ENCODE measurements at regions not wholly inside any gene's neighbourhood (a gene's known extent, or its start where the extent isn't known, plus 50 kb on each side); places are given as distances from the start of the nearest gene placed in this dataset.

- peak; percentile 97 for FAIRE-seq
- DNase-seq (ENCODE audit: insufficient read length, low spot score) = peak; percentile 65
Measured at GRCh38 chr4:24419181-24420034, 164.9 kb downstream of the DHX15 start.

DNA sequence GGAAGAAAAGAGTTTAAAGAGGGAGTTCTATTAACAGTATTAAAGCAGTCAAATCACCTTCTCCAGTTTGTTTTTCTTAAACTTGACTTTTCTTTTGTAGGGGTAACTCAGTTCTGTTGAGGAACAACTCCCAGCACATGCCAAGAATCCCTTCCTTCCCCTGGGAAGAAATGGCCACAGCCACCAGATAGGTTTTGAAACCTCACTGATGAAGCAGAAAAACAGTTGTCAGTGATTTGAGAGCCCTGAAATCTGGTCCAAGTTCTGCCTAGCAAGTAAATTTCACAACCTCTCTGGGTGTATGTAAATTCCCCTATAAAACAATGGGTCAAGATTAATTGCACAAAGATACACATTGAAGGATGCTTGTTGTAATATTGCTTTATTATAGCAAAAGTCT, 167.1 kb downstream of the DHX15 start:
- FAIRE-seq (no peak), DNase-seq (ENCODE audit: insufficient read length, low spot score) (no peak)

DNA sequence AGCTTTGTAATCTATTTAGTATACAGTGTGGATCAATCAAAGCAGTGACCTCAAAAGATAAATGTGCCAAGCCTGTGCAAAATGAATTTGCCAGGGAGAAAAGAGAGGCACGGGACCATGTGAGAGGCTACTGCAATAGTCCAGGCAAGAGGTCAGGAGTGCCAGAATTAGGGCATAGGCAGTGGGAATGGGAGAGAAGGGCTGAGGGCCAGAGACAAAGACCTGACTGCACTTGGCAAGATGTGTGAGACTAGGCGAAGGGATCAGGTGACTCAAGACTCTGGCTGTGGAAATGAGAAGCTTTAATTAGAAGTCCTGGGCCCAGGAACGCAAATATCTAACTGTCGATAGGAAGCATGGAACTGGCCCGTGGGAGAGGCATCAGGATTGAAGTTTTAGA, 168.1 kb downstream of the DHX15 start:
- no peak for DNase-seq (ENCODE audit: insufficient read length, low spot score)
- no peak for FAIRE-seq

DNA sequence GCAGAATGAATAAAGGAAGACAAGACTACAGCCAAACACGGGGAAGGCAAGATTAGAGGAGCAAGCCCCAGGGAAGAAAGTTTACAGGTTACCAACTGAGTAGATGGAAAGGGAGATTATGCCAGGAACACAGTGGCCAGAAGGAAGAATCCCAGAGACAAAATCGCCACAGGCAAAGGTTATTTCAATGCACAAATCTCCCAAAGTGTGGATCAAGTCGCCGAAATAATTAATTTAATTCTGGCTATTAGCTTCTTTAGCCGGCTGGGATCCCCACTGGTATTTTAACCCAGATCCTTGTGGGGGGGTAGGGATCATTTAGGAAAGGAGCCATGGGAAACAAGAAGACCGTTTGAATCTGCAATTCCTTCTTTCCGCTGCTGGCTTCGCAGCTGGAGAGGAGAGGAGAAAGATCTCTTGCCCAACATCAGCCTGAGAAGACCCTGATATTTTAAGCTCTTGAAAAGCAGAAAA, 171.0 kb downstream of the DHX15 start:
- FAIRE-seq = no peak
- no peak for DNase-seq (ENCODE audit: insufficient read length, low spot score)

GRCh38 chr4:24411806-24412205, 172.5 kb downstream of the DHX15 start:
- no peak for FAIRE-seq

GRCh38 chr4:24411299-24411698, 173.1 kb downstream of the DHX15 start:
- DNase-seq (ENCODE audit: insufficient read length, low spot score) (no peak), FAIRE-seq (no peak)

More at GRCh38 chr4:24411806-24412205, 172.5 kb downstream of the DHX15 start:
- DNase-seq (ENCODE audit: insufficient read length, low spot score) = no peak

GRCh38 chr4:24408640-24409039, 175.7 kb downstream of the DHX15 start:
- DNase-seq (ENCODE audit: insufficient read length, low spot score) (no peak), FAIRE-seq (no peak)

- DNase-seq (ENCODE audit: insufficient read length, low spot score) (no peak), FAIRE-seq (no peak)
Measured at GRCh38 chr4:24405926-24406325, 178.4 kb downstream of the DHX15 start.

- DNase-seq (ENCODE audit: insufficient read length, low spot score) (no peak), FAIRE-seq (no peak)
Measured at GRCh38 chr4:24405341-24405740, 179.0 kb downstream of the DHX15 start.

- no peak for FAIRE-seq
- no peak for DNase-seq (ENCODE audit: insufficient read length, low spot score)
Measured at GRCh38 chr4:24404281-24404680, 180.1 kb downstream of the DHX15 start.

- DNase-seq (ENCODE audit: insufficient read length, low spot score) (no peak), FAIRE-seq (no peak)
Measured at GRCh38 chr4:24403265-24403664, 181.1 kb downstream of the DHX15 start.

- no peak for FAIRE-seq
- no peak for DNase-seq (ENCODE audit: insufficient read length, low spot score)
Measured at GRCh38 chr4:24400537-24400936, 183.8 kb downstream of the DHX15 start.

- no peak for FAIRE-seq
- DNase-seq (ENCODE audit: insufficient read length, low spot score) = no peak
Measured at GRCh38 chr4:24396988-24397387, 187.4 kb downstream of the DHX15 start.

DNA sequence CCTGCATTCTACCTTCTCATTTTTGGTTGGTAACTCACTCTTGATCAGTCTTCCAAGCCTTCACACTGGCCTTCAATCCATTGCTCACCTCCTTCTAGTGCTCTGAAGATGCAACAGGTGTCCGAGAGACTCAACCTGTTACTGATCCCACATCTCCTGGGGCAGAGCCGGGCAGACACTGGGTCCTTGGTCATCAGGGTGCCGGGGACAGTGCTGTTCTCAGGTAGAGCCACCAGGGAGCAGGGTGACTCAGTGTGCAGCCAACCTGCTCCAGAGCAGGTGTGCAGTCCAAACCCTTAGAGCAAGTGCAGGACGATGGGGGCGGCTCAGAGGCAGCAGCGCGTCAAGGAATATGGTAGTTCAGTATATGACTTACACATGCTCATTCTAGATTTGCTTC, 188.4 kb downstream of the DHX15 start:
- no peak for DNase-seq (ENCODE audit: insufficient read length, low spot score)
- FAIRE-seq = no peak

- no peak for FAIRE-seq
- no peak for DNase-seq (ENCODE audit: insufficient read length, low spot score)
Measured at GRCh38 chr4:24394041-24394440, 190.3 kb downstream of the DHX15 start.

- DNase-seq (ENCODE audit: insufficient read length, low spot score) (no peak), FAIRE-seq (no peak)
Measured at GRCh38 chr4:24392613-24393012, 191.7 kb downstream of the DHX15 start.

DNA sequence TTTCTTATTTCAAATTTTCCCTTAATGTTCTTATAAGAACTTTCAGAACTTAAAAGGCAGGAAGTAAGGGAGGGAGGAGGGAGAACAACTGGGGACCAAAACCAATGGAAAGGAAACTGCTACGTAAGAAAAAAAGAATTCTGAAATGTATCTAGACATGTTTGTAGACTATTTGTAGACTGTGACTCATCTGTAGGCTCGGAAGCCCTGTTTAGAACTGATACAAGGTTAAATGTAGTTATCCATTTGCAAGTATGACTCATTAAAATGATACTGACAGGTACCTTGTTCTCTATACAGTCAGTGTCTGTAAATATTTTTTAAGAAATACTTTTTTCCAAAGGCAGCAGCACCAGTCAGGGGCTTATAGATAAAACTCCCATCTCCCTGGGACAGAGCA, 202.0 kb downstream of the DHX15 start:
- DNase-seq (ENCODE audit: insufficient read length, low spot score) (peak; percentile 2), FAIRE-seq (no peak)

GRCh38 chr4:24380957-24381665, 203.2 kb downstream of the DHX15 start:
- DNase-seq (ENCODE audit: insufficient read length, low spot score) (no peak), FAIRE-seq (peak; percentile 35)

DNA sequence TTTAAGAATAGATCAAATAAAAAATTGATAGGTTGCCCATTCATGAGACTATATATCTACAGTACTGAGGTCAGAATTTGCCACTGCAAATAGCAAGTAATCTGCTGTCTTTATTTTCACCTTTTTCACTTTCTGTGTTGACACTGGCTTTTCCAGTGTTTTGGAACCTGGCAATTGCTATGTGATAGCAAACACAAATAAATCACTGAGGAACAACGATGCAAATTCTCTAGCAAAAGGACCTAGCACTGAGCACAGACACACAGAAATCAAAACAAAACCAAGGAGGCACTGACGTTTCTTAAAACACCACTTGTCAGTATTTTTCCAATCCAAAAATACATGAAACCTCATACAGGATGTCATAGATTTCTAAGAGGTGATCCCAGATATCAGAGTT, 210.7 kb downstream of the DHX15 start:
- FAIRE-seq (no peak), DNase-seq (ENCODE audit: insufficient read length, low spot score) (no peak)

DNA sequence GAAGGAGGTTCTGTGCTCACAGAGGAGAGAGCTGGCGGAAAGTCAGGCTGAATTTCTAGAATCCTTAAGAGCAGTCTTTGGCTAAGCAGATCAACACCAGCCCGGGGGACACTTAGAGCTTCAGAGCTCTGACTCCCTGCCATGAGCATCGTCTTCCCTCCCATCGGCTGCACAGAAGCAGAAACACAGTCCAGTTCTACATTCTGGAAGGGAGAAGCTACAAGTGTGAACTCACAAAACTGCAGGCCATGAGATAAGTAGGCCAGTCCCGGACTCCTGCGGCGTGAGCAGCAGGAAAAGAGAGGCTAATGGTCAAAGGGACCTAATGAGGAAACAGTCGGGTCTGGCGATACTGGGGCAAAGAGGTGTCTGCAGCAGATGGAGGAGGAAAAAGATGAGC, 211.5 kb downstream of the DHX15 start:
- DNase-seq (ENCODE audit: insufficient read length, low spot score) (no peak), FAIRE-seq (no peak)

GRCh38 chr4:24372341-24372740, 212.0 kb downstream of the DHX15 start:
- FAIRE-seq (no peak), DNase-seq (ENCODE audit: insufficient read length, low spot score) (no peak)

DNA sequence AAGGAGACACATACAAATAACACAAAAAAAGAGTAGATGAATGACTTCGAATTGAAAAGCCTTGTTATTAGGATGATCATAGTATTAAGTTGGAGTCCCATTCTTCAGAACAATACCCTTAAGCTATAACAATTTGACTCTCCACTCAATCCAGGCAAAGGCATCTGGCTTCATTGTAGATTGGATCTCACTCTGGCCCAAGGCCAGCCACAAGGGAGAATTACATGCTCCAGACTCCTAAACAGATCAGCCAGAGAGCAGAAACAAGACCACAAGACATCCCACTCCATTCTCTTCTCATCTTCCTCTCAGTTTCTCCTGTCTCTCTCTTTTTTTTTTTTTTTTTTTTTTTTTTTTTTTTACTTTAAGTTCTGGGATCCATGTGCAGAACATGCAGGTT, 213.9 kb downstream of the DHX15 start:
- DNase-seq (ENCODE audit: insufficient read length, low spot score) = no peak
- no peak for FAIRE-seq
